Superior temporal gyrus (tissue), 1 donor: ENCODE measurements at regions not wholly inside any gene's neighbourhood (a gene's known extent, or its start where the extent isn't known, plus 50 kb on each side); places are given as distances from the start of the nearest gene placed in this dataset.

ENCODE experiments used
- DNase-seq: peaks from one replicate; pipeline ENCODE4 v3.0.0-alpha.2; 2016; ENCODE audit errors: extremely low spot score

GRCh38 chr4:158008551-158009218 lies 164.1 kb downstream of the GASK1B start:
- DNase-seq = no peak

- DNase-seq = no peak
These were observed 165.3 kb downstream of the GASK1B start for GRCh38 chr4:158007566-158007965.

GRCh38 chr4:158006990-158007389 lies 165.8 kb downstream of the GASK1B start:
- DNase-seq = no peak

- no peak for DNase-seq
These were observed 167.8 kb downstream of the GASK1B start for GRCh38 chr4:158005021-158005420.

- no peak for DNase-seq
These were observed 168.7 kb downstream of the GASK1B start for GRCh38 chr4:158004101-158004500.

- DNase-seq = no peak
These were observed 169.6 kb downstream of the GASK1B start for GRCh38 chr4:158003212-158003611.

GRCh38 chr4:158002173-158002572 lies 170.7 kb downstream of the GASK1B start:
- no peak for DNase-seq

GRCh38 chr4:158001756-158002155 lies 171.1 kb downstream of the GASK1B start:
- no peak for DNase-seq

GRCh38 chr4:157999723-158000122 lies 173.1 kb downstream of the GASK1B start:
- DNase-seq = no peak

GRCh38 chr4:157997296-157997695 lies 175.5 kb downstream of the GASK1B start:
- no peak for DNase-seq

GRCh38 chr4:157996061-157997028 lies 176.5 kb downstream of the GASK1B start:
- no peak for DNase-seq

- no peak for DNase-seq
These were observed 178.0 kb downstream of the GASK1B start for GRCh38 chr4:157994863-157995262.

GRCh38 chr4:157992948-157993839 lies 179.6 kb downstream of the GASK1B start:
- DNase-seq = no peak

GRCh38 chr4:157992038-157992705 lies 180.7 kb downstream of the GASK1B start:
- DNase-seq = peak; percentile 98

- no peak for DNase-seq
These were observed 184.2 kb downstream of the GASK1B start for GRCh38 chr4:157988641-157989040.

GRCh38 chr4:157984285-157984911 lies 188.4 kb downstream of the GASK1B start:
- no peak for DNase-seq

- no peak for DNase-seq
These were observed 189.5 kb downstream of the GASK1B start for GRCh38 chr4:157983300-157983699.

GRCh38 chr4:157980158-157980557 lies 192.7 kb downstream of the GASK1B start:
- DNase-seq = no peak

GRCh38 chr4:157978680-157979361 lies 194.0 kb downstream of the GASK1B start:
- peak; percentile 95 for DNase-seq

- no peak for DNase-seq
These were observed 195.7 kb downstream of the GASK1B start for GRCh38 chr4:157977086-157977485.
